Keratinocyte (primary cell): ENCODE measurements at regions not wholly inside any gene's neighbourhood (a gene's known extent, or its start where the extent isn't known, plus 50 kb on each side); places are given as distances from the start of the nearest gene placed in this dataset.

ENCODE experiments used
- EZH2 ChIP-seq: IDR thresholded peaks from one replicate; pipeline ENCODE4 v1.6.1; 2012; ENCODE audit warnings: inconsistent platforms, mild to moderate bottlenecking, low read length, moderate library complexity
- TF ChIP-seq, protein P1 (sequence below), 3 experiments: IDR thresholded peaks in 1 of 3; conservative IDR thresholded peaks in 1 of 3; optimal IDR thresholded peaks in 1 of 3; 2 replicates in 2 of 3; 3 replicates in 1 of 3; pipeline versions ENCODE3 to v1.5.1; 2011; ENCODE audit warnings: low read length in 3 of 3, mild to moderate bottlenecking in 3 of 3, moderate library complexity in 2 of 3, control low read depth in 1 of 3, inconsistent platforms in 1 of 3; ENCODE audit not compliant: insufficient read depth in 2 of 3; ENCODE audit errors: extremely low read depth in 1 of 3

DNA sequence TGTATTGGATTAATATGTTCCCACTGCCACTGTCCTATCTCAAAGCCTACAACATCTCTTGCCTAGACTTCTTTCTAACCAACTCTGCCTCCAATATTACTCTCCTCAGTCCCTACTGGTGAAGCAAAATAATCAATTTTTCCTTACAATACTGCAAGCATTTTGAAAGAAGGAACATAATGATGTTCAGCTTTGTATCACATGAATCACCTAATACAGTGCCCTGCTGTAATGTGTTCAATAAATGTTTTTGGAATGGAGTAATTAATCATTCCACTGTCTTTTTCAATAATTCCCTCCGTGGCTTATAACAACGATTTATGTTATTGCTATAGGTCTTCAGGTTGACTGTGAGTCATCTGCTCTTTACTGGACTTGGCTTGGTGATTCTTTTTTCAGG is 356.4 kb downstream of the TDRD15 start:
- TF ChIP-seq, protein P1, sequence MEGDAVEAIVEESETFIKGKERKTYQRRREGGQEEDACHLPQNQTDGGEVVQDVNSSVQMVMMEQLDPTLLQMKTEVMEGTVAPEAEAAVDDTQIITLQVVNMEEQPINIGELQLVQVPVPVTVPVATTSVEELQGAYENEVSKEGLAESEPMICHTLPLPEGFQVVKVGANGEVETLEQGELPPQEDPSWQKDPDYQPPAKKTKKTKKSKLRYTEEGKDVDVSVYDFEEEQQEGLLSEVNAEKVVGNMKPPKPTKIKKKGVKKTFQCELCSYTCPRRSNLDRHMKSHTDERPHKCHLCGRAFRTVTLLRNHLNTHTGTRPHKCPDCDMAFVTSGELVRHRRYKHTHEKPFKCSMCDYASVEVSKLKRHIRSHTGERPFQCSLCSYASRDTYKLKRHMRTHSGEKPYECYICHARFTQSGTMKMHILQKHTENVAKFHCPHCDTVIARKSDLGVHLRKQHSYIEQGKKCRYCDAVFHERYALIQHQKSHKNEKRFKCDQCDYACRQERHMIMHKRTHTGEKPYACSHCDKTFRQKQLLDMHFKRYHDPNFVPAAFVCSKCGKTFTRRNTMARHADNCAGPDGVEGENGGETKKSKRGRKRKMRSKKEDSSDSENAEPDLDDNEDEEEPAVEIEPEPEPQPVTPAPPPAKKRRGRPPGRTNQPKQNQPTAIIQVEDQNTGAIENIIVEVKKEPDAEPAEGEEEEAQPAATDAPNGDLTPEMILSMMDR (optimal IDR thresholded peaks at IDR 0.05 in 1 of 3, IDR thresholded peaks at IDR 0.05 in 1 of 3, conservative IDR thresholded peaks at IDR 0.05 in 1 of 3; ENCODE audit: extremely low read depth in 1 of 3, insufficient read depth in 2 of 3, low read length in 3 of 3), result no peak
- no peak for TF ChIP-seq EZH2
